SK-N-SH (cell line): ENCODE measurements at regions not wholly inside any gene's neighbourhood (a gene's known extent, or its start where the extent isn't known, plus 50 kb on each side); places are given as distances from the start of the nearest gene placed in this dataset.

Experiments
- CTCF ChIA-PET: fragments of 300-600, 350-600 bp; formaldehyde crosslinking; extraction: SDS; loops from one replicate; lab custom pipeline; 2021; lab: Yijun Ruan, JAX
- POLR2A ChIA-PET: fragments of 350-600 bp; sonication (Branson Sonifier 250); formaldehyde crosslinking; extraction: SDS; loops from one replicate; lab custom pipeline; 2020; ENCODE audit warnings: antibody characterized with exemption, inconsistent platforms; lab: Yijun Ruan, JAX
- DNase-seq: peaks from one replicate; pipeline ENCODE4 v3.0.0; 2012
- H2AFZ ChIP-seq: fragments of 200-600 bp; sonication (generic); 2 replicates; pipeline ENCODE4 v1.8.1; 2016; ENCODE audit warnings: antibody characterized with exemption, mild to moderate bottlenecking, low read depth
- H3F3A ChIP-seq: fragments of 200-600 bp; sonication (generic); replicated peaks from 2 replicates; pipeline ENCODE3; 2016; ENCODE audit warnings: antibody characterized with exemption, mild to moderate bottlenecking; ENCODE audit not compliant: insufficient read depth
- H3K27ac ChIP-seq, 2 experiments: fragments of 200-500 bp in 1 of 2; fragments of 200-600 bp in 1 of 2; sonication (Bioruptor generic) in 1 of 2; sonication (generic), shearing (Covaris generic) in 1 of 2; 2 replicates each; pipeline versions ENCODE4 v1.5.1 to v1.6.1; 2014 to 2016; ENCODE audit warnings: low read depth in 2 of 2, inconsistent platforms in 1 of 2, low read length in 1 of 2, mild to moderate bottlenecking in 1 of 2, mixed read lengths in 1 of 2
- H3K27me3 ChIP-seq: fragments of 200-600 bp; sonication (generic), shearing (Covaris generic); 2 replicates; pipeline ENCODE4 v1.6.1; 2016; ENCODE audit warnings: mixed run types; ENCODE audit not compliant: insufficient read depth
- H3K36me3 ChIP-seq, 2 experiments: fragments of 200-500 bp in 1 of 2; fragments of 200-600 bp in 1 of 2; sonication (Bioruptor generic) in 1 of 2; sonication (generic) in 1 of 2; replicated peaks in 1 of 2; 2 replicates each; pipeline versions ENCODE3 to v1.5.1; 2014 to 2016; ENCODE audit warnings: low read length in 1 of 2, mild to moderate bottlenecking in 1 of 2; ENCODE audit not compliant: insufficient read depth in 2 of 2, control insufficient read depth in 1 of 2
- H3K4me1 ChIP-seq, 2 experiments: fragments of 200-500 bp in 1 of 2; fragments of 200-600 bp in 1 of 2; sonication (Bioruptor generic) in 1 of 2; sonication (generic), shearing (Covaris generic) in 1 of 2; 2 replicates each; pipeline versions ENCODE4 v1.5.1 to v1.6.1; 2014 to 2016; ENCODE audit warnings: low read depth in 1 of 2, low read length in 1 of 2, mixed run types in 1 of 2; ENCODE audit not compliant: insufficient read depth in 2 of 2, control insufficient read depth in 1 of 2
- H3K4me2 ChIP-seq: fragments of 200-600 bp; sonication (generic), shearing (Covaris generic); 2 replicates; pipeline ENCODE4 v1.6.1; 2017; ENCODE audit warnings: mixed run types
- H3K4me3 ChIP-seq, 2 experiments: fragments of 200-500 bp in 1 of 2; fragments of 200-600 bp in 1 of 2; sonication (Bioruptor generic) in 1 of 2; sonication (generic), shearing (Covaris generic) in 1 of 2; 2 replicates each; pipeline versions ENCODE4 v1.5.1 to v1.8.1; 2014 to 2016; ENCODE audit warnings: low read depth in 2 of 2, inconsistent platforms in 1 of 2, low read length in 1 of 2, mild to moderate bottlenecking in 1 of 2, mixed read lengths in 1 of 2, moderate library complexity in 1 of 2
- H3K79me2 ChIP-seq: fragments of 200-600 bp; sonication (generic); 2 replicates; pipeline ENCODE4 v1.8.1; 2017; ENCODE audit warnings: mild to moderate bottlenecking; ENCODE audit not compliant: insufficient read depth
- H3K9ac ChIP-seq: fragments of 200-600 bp; sonication (generic); 2 replicates; pipeline ENCODE4 v1.6.1; 2017; ENCODE audit warnings: mixed run types
- H3K9me2 ChIP-seq: fragments of 200-600 bp; sonication (generic); 2 replicates; pipeline ENCODE4 v1.6.1; 2017; ENCODE audit warnings: mixed run types
- H3K9me3 ChIP-seq: fragments of 200-600 bp; sonication (generic); 2 replicates; pipeline ENCODE4 v1.6.1; 2017; ENCODE audit warnings: mixed run types, mild to moderate bottlenecking, moderate library complexity
- H4K20me1 ChIP-seq: fragments of 200-600 bp; sonication (generic); 2 replicates; pipeline ENCODE4 v1.6.1; 2017; ENCODE audit warnings: mild to moderate bottlenecking, mixed run types; ENCODE audit not compliant: insufficient read depth
- EP300 ChIP-seq, 2 experiments: IDR thresholded peaks; 2 replicates each; pipeline versions ENCODE4 v1.4.0 to v1.6.1; 2012; ENCODE audit warnings: borderline replicate concordance in 1 of 2, low read depth in 1 of 2, low read length in 1 of 2
- FOXJ3 ChIP-seq: sonication (generic); formaldehyde crosslinking; IDR thresholded peaks from 2 replicates; pipeline ENCODE4 v1.5.1; 2020; ENCODE audit warnings: mild to moderate bottlenecking, missing genetic modification reagents
- FOXM1 ChIP-seq: IDR thresholded peaks from 2 replicates; pipeline ENCODE4 v1.4.0; 2012; ENCODE audit warnings: low read depth, mild to moderate bottlenecking
- GATA2 ChIP-seq: sonication (generic); formaldehyde crosslinking; IDR thresholded peaks from 2 replicates; pipeline ENCODE4 v1.5.0; 2020; ENCODE audit warnings: mild to moderate bottlenecking, missing genetic modification reagents
- JUND ChIP-seq: IDR thresholded peaks from 2 replicates; pipeline ENCODE4 v1.4.0; 2012
- MXI1 ChIP-seq: IDR thresholded peaks from 2 replicates; pipeline ENCODE4 v1.6.1; 2012; ENCODE audit warnings: mild to moderate bottlenecking, low read depth, low read length, improper control_type of control experiment
- NRF1 ChIP-seq: IDR thresholded peaks from 2 replicates; pipeline ENCODE4 v1.6.1; 2012; ENCODE audit warnings: low read depth, mild to moderate bottlenecking, low read length
- RCOR1 ChIP-seq: fragments of 150-350 bp; IDR thresholded peaks from 2 replicates; pipeline ENCODE4 v1.6.1; 2017; ENCODE audit warnings: antibody characterized with exemption, low read length
- TAF1 ChIP-seq: IDR thresholded peaks from 2 replicates; pipeline ENCODE4 v1.6.1; 2012; ENCODE audit warnings: low read depth, mild to moderate bottlenecking, low read length, moderate library complexity, borderline replicate concordance
- TCF12 ChIP-seq: IDR thresholded peaks from 2 replicates; pipeline ENCODE4 v1.4.0; 2012
- YY1 ChIP-seq: IDR thresholded peaks from 2 replicates; pipeline ENCODE4 v1.4.0; 2012; ENCODE audit warnings: low read depth, mild to moderate bottlenecking
- WGBS: methylation state at CpG from one replicate; pipeline ENCODE4 v1.1.6; 2017; ENCODE audit warnings: low lambda C conversion rate; 5-methylcytosine and 5-hydroxymethylcytosine counted together

GRCh38 chr9:19516348-19516747, 107.5 kb downstream of the ACER2 start:
- ChIA-PET POLR2A (no interaction called here), CTCF (interaction anchor here (3.0 kb wide), 1 partner anchor 126 kb away, joined by 15 read pairs; no protein-coding TSS in a partner anchor)
- H3F3A ChIP-seq: no peaks in the 10 kb centered on the region
- H4K20me1 ChIP-seq: no peaks in the 10 kb centered on the region
- no peaks in the 10 kb centered on the region; a peak in 1 of 4 replicates for H3K4me1 ChIP-seq
- no peak overlapping the region for H3K9ac ChIP-seq
- no peak for DNase-seq
- 20% methylated on average over 4 of the region's 4 CpGs for WGBS
- H3K36me3 ChIP-seq: no peaks in the 10 kb centered on the region
- TF ChIP-seq TCF12: no peak
- no peak for TF ChIP-seq NRF1
- TF ChIP-seq GATA2 (CRISPR knock-in tag): no peak
- no peak for TF ChIP-seq YY1
- no peak for TF ChIP-seq JUND
- TF ChIP-seq MXI1: no peak
- no peak for TF ChIP-seq TAF1
- no peak for TF ChIP-seq RCOR1
- no peaks in the 10 kb centered on the region for H3K79me2 ChIP-seq
- H3K9me2 ChIP-seq: no peaks in the 10 kb centered on the region
- no peaks in the 10 kb centered on the region for H3K27me3 ChIP-seq
- no peaks in the 10 kb centered on the region for H3K9me3 ChIP-seq
- H3K4me2 ChIP-seq: no peak overlapping the region
- no peak overlapping the region for H3K4me3 ChIP-seq
- no peak overlapping the region for H3K27ac ChIP-seq
- H2AFZ ChIP-seq: no peak overlapping the region

GRCh38 chr9:19513671-19514275, 105.0 kb downstream of the ACER2 start:
- no peaks in the 10 kb centered on the region for H3K27me3 ChIP-seq
- H3K4me1 ChIP-seq: no peaks in the 10 kb centered on the region; a peak in 1 of 4 replicates
- H2AFZ ChIP-seq: peak overlapping the region; percentile 77
- no peak for TF ChIP-seq JUND
- 40% methylated on average over 7 of the region's 7 CpGs for WGBS
- H3K27ac ChIP-seq: no peak overlapping the region
- no peak overlapping the region for H3K9ac ChIP-seq
- H3K79me2 ChIP-seq: no peaks in the 10 kb centered on the region
- no peaks in the 10 kb centered on the region for H3K36me3 ChIP-seq
- H4K20me1 ChIP-seq: no peaks in the 10 kb centered on the region
- H3K4me2 ChIP-seq: no peak overlapping the region
- H3K4me3 ChIP-seq: no peak overlapping the region
- H3K9me3 ChIP-seq: no peaks in the 10 kb centered on the region
- H3K9me2 ChIP-seq: no peaks in the 10 kb centered on the region
- no peaks in the 10 kb centered on the region for H3F3A ChIP-seq
- ChIA-PET POLR2A (no interaction called here), CTCF (no interaction called here)
- DNase-seq: no peak

GRCh38 chr9:19512103-19512832, 103.5 kb downstream of the ACER2 start:
- H3K9me2 ChIP-seq: no peaks in the 10 kb centered on the region
- no peaks in the 10 kb centered on the region for H3F3A ChIP-seq
- H3K9ac ChIP-seq: no peak overlapping the region
- 42% methylated on average over 7 of the region's 7 CpGs for WGBS
- DNase-seq: no peak
- CTCF ChIA-PET: interaction anchor here (1.0 to 1.5 kb wide), 3 partner anchors 17 to 1429 kb away, joined by 3 to 4 read pairs (median 3); no protein-coding TSS in a partner anchor
- no peaks in the 10 kb centered on the region for H3K79me2 ChIP-seq
- no peaks in the 10 kb centered on the region; a peak in 1 of 4 replicates for H3K4me1 ChIP-seq
- H3K36me3 ChIP-seq: no peaks in the 10 kb centered on the region
- TF ChIP-seq FOXJ3 (CRISPR knock-in tag) (no peak), EP300 (IDR thresholded peaks at IDR 0.05; ENCODE audit: borderline replicate concordance in 1 of 2, low read depth in 1 of 2, low read length in 1 of 2) (no peak), FOXM1 (no peak)
- H2AFZ ChIP-seq: no peak overlapping the region
- H3K9me3 ChIP-seq: no peaks in the 10 kb centered on the region
- POLR2A ChIA-PET: no interaction called here
- no peak overlapping the region for H3K4me3 ChIP-seq
- H3K27me3 ChIP-seq: no peaks in the 10 kb centered on the region
- no peak overlapping the region for H3K4me2 ChIP-seq
- no peak overlapping the region for H3K27ac ChIP-seq
- no peaks in the 10 kb centered on the region for H4K20me1 ChIP-seq
